Keratinocyte (primary cell): ENCODE measurements at regions not wholly inside any gene's neighbourhood (a gene's known extent, or its start where the extent isn't known, plus 50 kb on each side); places are given as distances from the start of the nearest gene placed in this dataset.

Experiments used
- CTCF ChIP-seq, 3 experiments: IDR thresholded peaks in 1 of 3; conservative IDR thresholded peaks in 1 of 3; optimal IDR thresholded peaks in 1 of 3; 2 replicates in 2 of 3; 3 replicates in 1 of 3; pipeline versions ENCODE3 to v1.5.1; 2011; ENCODE audit warnings: low read length in 3 of 3, mild to moderate bottlenecking in 3 of 3, moderate library complexity in 2 of 3, control low read depth in 1 of 3, inconsistent platforms in 1 of 3; ENCODE audit not compliant: insufficient read depth in 2 of 3; ENCODE audit errors: extremely low read depth in 1 of 3
- EZH2 ChIP-seq: IDR thresholded peaks from one replicate; pipeline ENCODE4 v1.6.1; 2012; ENCODE audit warnings: inconsistent platforms, mild to moderate bottlenecking, low read length, moderate library complexity

GRCh38 chr5:126354858-126355731 is 68.1 kb upstream of the GRAMD2B start:
- TF ChIP-seq CTCF (optimal IDR thresholded peaks at IDR 0.05 in 1 of 3, IDR thresholded peaks at IDR 0.05 in 1 of 3, conservative IDR thresholded peaks at IDR 0.05 in 1 of 3; ENCODE audit: extremely low read depth in 1 of 3, insufficient read depth in 2 of 3, low read length in 3 of 3) (no peak), EZH2 (no peak)
